GM03348 (cell line): ENCODE measurements at regions not wholly inside any gene's neighbourhood (a gene's known extent, or its start where the extent isn't known, plus 50 kb on each side); places are given as distances from the start of the nearest gene placed in this dataset.
"Not testable (repeated sequence)": the region's sequence is repeated elsewhere in the genome, so short reads cannot be mapped to it uniquely, and the experiment has no call there.

Source experiments
- DNase-seq: peaks from one replicate; pipeline ENCODE4 v3.0.0; 2012; ENCODE audit warnings: low spot score

- no peak for DNase-seq
These were observed 877.5 kb upstream of the ADGRB3 start for GRCh38 chr6:67757465-67758033.

GRCh38 chr6:67748521-67748920 is 886.6 kb upstream of the ADGRB3 start:
- DNase-seq = no peak

DNA sequence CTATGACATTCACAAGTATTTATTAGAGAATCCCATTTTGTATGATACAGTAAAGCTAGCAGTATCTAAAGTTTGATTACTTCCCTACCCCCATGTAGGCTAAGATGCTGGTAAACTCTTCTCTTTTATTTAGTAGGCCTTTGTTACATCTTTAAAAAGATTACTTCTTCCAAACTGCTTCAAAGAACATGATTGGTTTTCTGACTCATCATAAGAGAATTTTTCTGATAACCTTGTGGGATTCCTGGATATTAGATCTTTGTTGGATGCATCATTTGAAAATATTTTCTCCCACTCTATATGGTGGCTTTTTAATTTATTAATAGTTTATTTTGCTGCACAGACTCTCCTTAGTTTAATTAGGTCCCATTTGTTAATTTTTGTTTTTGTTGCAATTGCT is 898.3 kb upstream of the ADGRB3 start:
- DNase-seq = no peak

DNA sequence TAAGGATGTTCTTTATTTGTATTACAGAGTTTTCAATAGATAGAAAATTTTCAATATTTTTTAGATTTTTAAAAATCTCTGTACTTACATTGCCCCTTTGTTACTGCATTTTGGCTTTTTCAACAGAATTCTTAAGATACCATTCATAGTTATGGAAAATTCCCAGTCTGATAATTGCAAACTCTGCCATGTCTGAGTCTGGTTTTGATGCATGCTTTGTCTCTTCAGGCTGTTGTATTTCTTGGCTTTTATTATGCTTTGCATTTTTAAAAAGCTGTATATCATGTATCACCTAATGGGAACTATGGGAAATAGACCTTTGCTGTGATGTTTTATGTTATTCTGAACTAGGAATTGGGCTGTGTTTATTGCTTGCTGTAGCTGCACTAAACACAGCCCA is 898.9 kb upstream of the ADGRB3 start:
- no peak for DNase-seq

GRCh38 chr6:67735623-67736022 is 899.5 kb upstream of the ADGRB3 start:
- no peak for DNase-seq

DNA sequence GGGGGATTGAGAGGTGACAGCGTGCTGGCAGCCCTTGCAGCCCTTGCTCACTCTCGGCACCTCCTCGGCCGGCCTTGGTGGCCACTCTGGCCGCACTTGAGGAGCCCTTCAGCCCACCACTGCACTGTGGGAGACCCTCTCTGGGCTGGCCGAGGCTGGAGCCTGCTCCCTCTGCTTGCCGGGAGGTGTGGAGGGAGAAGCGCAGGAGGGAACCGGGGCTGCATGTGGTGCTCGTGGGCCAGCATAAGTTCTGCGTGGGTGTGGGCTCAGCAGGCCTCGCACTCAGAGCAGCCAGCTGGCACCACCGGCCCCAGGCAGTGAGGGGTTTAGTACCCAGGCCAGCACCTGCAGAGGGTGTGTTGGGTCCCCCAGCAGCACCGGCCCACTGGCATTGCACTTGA is 912.2 kb upstream of the ADGRB3 start:
- DNase-seq = no peak

- no peak for DNase-seq
These were observed 917.8 kb upstream of the ADGRB3 start for GRCh38 chr6:67717281-67717680.

DNA sequence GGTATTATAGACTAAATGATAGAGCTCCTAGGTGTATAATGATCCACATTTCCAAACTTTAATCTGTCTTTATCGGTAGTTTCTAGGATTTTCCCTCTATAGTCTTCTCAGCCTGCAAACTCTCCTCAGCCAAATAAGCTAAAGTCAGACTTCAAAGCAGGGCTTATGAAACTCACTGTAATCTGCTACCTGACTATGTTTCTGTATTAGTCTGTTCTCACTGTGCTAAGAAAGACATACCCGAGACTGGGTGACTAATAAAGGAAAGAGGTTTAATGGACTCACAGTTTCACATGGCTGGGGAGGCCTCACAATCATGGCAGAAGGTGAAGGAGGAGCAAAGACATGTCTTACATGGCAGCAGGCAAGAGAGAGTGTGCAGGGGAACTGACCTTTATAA is 928.7 kb upstream of the ADGRB3 start:
- no peak for DNase-seq

DNA sequence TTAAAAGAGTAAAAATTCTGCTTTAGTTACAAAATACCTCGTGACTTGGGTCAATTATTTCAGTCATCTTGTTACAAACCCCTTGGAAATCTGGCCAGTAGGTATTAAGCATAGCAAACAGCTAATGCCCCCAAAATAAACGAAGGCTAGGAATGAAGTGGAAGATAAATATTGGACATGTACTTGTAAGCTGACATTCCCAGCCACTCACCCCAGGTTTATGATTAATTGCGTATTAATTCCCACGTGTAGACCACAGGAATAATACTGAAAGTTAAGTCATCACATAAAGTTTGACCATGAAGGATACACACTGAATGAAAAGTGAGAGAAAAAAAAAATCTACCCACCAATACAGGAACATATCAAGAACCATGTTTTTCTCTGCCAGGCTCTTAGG is 936.5 kb upstream of the ADGRB3 start:
- no peak for DNase-seq

DNA sequence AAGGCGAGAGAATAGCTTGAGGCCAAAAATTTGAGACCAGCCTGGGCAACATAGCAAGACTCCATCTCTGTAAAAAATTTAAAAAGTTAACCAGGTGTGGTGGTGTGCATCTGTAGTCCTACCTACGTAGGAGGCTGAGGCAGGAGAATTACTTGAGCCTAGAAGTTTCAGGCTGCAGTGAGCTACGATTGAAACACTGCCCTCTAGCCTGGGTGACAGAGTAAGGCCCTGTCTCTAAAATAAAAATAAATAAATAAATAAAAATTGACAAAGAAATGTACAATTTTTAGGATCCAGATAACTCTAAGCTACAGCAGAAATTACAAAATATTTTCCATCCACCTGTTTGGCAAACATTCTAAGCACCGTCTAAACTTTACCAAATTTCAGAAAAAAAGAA is 941.0 kb upstream of the ADGRB3 start:
- DNase-seq = no peak

DNA sequence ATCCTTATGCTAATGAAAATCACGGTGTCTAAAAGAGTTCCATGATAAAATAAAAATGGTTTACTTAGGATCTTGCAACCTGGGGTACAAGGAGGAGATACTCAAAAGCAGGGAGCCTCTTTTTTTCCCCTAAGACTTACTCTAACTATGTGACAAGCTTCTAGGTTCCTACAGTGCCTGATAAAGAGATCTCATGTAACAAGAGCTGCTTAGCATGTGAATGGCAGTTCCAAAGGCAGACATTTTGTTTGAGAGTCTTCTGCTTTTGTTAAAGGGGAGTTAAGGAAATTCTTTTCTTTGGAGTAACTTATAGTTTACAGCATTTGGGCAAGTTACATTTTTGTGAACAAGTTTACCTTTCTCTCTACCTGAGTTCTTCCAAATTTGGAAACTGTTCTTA is 945.8 kb upstream of the ADGRB3 start:
- DNase-seq = no peak

DNA sequence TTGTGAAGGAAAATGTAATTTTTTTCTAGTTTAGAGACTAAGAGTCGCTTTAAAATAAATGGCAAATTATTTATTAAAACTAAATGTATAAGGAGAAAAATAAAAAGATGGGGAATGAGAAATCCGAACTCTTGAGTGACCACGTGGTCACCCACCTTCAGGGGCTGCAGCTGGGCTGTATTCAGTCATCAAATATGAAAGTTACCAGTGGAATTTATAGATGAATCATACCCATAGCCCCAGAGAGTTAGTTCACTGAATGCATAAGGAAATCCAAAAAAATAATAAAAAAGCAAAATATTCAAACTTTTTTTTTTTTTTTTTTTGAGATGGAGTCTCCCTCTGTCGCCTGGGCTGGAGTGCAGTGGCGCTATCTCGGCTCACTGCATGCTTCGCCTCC is 947.7 kb upstream of the ADGRB3 start:
- DNase-seq = no peak

DNA sequence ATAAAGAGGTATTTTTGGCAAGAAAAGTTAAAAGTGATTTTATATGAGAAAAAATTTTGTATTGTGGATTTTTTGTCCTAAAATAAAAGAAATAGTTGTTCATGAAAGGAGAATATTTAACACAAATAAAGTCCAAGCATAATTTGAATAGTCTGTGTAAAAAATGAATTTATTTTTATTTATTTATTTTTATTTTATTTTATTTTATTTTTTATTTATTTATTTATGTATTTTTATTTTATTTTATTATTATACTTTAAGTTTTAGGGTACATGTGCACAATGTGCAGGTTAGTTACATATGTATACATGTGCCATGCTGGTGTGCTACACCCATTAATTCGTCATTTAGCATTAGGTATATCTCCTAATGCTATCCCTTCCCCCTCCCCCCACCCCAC is 948.9 kb upstream of the ADGRB3 start:
- not testable (repeated sequence) for DNase-seq

DNA sequence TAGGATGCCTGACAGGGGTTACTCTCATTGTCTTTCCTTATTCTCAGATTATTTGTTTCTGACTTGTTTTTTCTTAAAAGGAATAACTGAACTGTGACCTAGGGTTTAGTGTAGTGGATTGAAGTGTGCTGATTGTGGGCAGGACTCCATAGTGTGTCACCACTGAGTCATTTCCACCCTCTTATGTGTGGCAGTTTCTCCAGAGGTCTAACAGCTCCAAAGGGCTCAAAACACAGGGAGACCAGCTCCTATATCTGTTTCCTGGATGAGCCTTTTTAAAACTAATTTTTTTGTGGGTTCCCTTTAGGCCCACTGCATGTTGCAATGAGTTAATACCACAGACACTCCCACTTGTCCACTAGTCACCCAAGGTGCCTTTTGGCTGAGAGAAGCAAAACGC is 951.1 kb upstream of the ADGRB3 start:
- no peak for DNase-seq

DNA sequence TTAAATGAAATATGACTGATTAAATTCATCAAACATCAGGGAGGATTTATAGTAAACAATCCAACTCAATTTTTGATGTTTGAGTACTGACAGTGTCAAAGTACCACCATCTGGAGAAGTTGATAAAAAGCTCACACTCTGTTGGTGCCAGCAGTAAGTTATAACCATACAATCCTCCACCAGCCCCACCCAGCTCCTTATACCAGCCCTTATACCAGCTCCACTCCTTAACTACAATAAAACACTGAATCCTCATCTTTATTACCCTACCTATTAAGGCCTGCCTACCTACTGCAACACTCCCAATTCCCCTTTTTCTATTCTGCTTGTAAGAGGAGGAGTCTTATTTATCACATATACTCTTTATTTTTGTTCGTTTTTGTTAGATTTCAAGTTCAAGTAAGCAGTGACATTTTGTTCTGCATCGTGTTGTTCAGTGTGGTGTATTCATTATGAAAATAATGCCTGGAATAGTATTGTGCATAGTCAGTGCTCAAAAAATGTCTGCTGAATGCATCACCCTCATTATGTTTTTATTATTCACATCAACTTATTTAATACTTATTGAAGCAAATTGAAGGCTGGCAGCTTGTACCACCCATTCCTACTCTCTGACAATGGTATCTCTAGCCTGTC is 954.7 kb upstream of the ADGRB3 start:
- DNase-seq = no peak

- no peak for DNase-seq
These were observed 955.4 kb upstream of the ADGRB3 start for GRCh38 chr6:67679566-67680296.

- no peak for DNase-seq
These were observed 958.2 kb upstream of the ADGRB3 start for GRCh38 chr6:67676892-67677291.

DNA sequence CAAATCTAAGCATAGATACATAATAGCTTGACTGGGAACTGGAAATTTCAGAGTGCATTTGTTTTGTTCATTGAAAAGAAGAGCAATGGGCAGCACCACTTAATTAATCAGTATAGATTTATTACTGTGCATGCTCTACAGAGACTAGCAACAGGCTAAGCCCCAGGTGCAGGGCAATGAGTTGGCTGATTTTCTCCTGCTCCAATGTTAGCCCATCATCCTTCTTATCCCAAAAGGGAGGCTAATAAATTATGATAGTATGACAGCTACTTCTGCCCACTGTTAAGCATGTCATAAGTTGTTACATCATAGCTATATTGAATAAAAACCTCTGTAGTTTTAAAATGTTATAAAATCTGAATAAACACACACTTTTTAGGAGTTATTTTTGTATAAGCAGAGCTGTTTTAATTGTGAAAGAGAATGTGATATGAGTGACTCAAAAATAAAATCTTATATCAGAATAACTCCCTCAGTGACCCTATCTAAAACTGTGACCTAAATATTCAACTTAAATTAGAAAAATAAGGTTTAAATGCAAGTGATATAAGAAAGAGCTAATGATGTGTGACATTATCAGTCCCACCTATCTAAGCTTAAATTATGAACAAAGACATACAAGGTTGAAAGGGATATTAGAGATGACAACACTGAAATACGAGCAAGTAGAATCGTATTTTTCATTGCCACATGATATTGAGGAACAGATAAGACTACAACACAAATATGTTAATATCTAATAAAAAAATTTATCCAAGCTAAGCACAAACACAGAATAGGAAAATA is 967.3 kb upstream of the ADGRB3 start:
- no peak for DNase-seq

DNA sequence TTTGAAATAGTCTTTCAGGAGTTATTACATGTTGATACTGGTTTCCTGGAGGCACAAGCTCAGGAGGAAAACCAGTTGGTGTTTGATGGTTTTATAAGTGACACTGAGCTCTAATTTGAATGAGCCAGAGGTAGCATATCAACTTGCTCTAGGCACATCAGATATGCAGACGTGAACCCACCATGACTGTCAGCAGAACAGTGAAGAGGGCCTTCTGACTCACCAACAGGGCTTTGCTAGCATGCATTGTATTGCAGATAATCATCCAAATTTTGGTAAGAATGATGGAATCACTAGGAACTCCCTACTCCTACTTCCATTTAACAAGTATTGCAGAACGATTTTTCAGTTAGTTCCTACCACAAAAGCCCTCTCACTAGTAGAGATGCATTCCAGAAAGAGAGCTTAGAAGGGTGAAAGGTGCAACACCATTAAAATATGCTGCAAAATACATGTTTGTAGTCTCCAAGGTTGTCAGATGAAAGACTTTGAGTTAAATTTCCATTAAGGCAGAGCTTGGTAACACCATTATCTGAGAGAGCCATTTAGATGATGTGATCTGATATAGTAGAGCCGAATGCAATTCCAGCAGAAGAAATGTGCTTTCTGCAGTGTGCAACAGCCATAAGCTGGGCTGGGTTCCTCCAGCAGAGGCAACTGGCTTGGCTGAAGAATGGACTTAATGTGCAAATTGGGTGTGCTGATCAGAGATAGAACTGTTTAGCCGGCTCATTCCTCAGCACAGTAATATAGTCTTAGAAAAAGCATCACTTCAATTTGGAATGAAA is 968.7 kb upstream of the ADGRB3 start:
- DNase-seq = no peak

DNA sequence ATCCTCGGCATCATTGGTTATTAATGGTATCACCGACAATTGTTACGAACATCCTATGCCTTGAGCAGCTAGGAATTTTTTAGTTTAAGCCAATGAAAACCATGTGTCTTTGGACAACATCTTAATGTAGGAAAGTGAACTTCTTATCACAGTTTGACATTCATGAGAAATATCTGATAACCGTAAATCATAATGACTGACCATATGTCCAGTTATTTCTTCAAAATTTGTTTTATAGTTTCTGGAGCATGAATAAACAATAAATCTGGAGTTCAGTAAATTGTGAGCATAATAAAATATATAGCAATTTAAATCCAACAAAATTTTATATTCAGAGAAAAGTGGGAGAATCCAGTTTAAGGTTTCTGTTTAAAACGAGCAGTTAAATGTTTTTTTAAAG is 970.1 kb upstream of the ADGRB3 start:
- DNase-seq = no peak

- no peak for DNase-seq
These were observed 971.8 kb upstream of the ADGRB3 start for GRCh38 chr6:67663105-67663895.
